SK-N-SH (cell line): ENCODE measurements at regions not wholly inside any gene's neighbourhood (a gene's known extent, or its start where the extent isn't known, plus 50 kb on each side); places are given as distances from the start of the nearest gene placed in this dataset.

Source experiments
- NFIC ChIP-seq: IDR thresholded peaks from 2 replicates; pipeline ENCODE4 v1.4.0; 2012; ENCODE audit warnings: borderline replicate concordance
- POLR2AphosphoS5 ChIP-seq: IDR thresholded peaks from 2 replicates; pipeline ENCODE4 v1.6.1; 2012; ENCODE audit warnings: low read depth, low read length
- RAD21 ChIP-seq: IDR thresholded peaks from 2 replicates; pipeline ENCODE4 v1.6.1; 2012; ENCODE audit warnings: mild to moderate bottlenecking, low read length
- RFX5 ChIP-seq: IDR thresholded peaks from 2 replicates; pipeline ENCODE4 v1.6.1; 2012; ENCODE audit warnings: mild to moderate bottlenecking, improper control_type of control experiment, low read length

GRCh38 chr7:89602984-89603383, 551.3 kb upstream of the STEAP1 start:
- TF ChIP-seq RFX5 (no peak), NFIC (no peak), POLR2AphosphoS5 (no peak), RAD21 (no peak)
